GM12878 (cell line): ENCODE measurements at regions not wholly inside any gene's neighbourhood (a gene's known extent, or its start where the extent isn't known, plus 50 kb on each side); places are given as distances from the start of the nearest gene placed in this dataset.

ENCODE experiments used
- ATAC-seq: fragments of 200-7000 bp; cut with Tn5 transposase; 3 replicates; pipeline ENCODE4 v1.9.1; 2020; ENCODE audit warnings: mild to moderate bottlenecking, moderate library complexity
- BruUV-seq: library from RNA; stranded (reverse); fragments of 400-500 nt; replicated peaks from 2 replicates; lab custom pipeline; 2021; lab: Mats Ljungman, UMichigan
- CTCF ChIA-PET: fragments of 300-600 bp; sonication (Branson Sonifier 250); formaldehyde crosslinking; extraction: SDS; loops from one replicate; lab custom pipeline; 2021; ENCODE audit warnings: inconsistent platforms; lab: Yijun Ruan, JAX
- POLR2A ChIA-PET: fragments of 350-600 bp; formaldehyde crosslinking; extraction: SDS; loops from one replicate; lab custom pipeline; 2021; ENCODE audit warnings: inconsistent platforms; lab: Charles Lee
- RAD21 ChIA-PET: fragments of 300-600 bp; sonication (Branson Sonifier 250); formaldehyde crosslinking; loops from one replicate; lab custom pipeline; 2023; ENCODE audit warnings: antibody characterized with exemption; ENCODE audit not compliant: unreplicated experiment; lab: Charles Lee
- SMC1A ChIA-PET: fragments of 300-600 bp; sonication (Branson Sonifier 250); formaldehyde crosslinking; loops from one replicate; lab custom pipeline; 2023; ENCODE audit not compliant: unreplicated experiment, uncharacterized antibody; lab: Charles Lee
- DNase-seq: peaks from one replicate; pipeline ENCODE4 v3.0.0-alpha.2; 2011; ENCODE audit warnings: low read depth, low spot score
- FAIRE-seq: peaks from 3 replicates; lab custom pipeline; 2011; peaks lifted over from hg19 to GRCh38; lab: Jason Lieb, UNC
- H2AFZ ChIP-seq: 2 replicates; pipeline ENCODE4 v1.6.0; 2011; ENCODE audit warnings: low read depth, low read length, control low read depth; ENCODE audit not compliant: control insufficient read depth
- H3K27ac ChIP-seq: 2 replicates; pipeline ENCODE4 v1.5.1; 2011; ENCODE audit warnings: control low read depth; ENCODE audit not compliant: control insufficient read depth, insufficient read depth
- H3K27me3 ChIP-seq, 2 experiments: replicated peaks in 1 of 2; 2 replicates each; pipeline versions ENCODE4 v1.6.0 to v1.6.1; 2011; ENCODE audit warnings: low read length in 1 of 2; ENCODE audit not compliant: control insufficient read depth in 2 of 2, insufficient read depth in 2 of 2
- H3K36me3 ChIP-seq, 2 experiments: 2 replicates each; pipeline ENCODE4 v1.5.1; 2011; ENCODE audit warnings: low read length in 1 of 2; ENCODE audit not compliant: control insufficient read depth in 2 of 2, insufficient read depth in 2 of 2
- H3K4me1 ChIP-seq: 2 replicates; pipeline ENCODE4 v1.6.1; 2011; ENCODE audit warnings: mild to moderate bottlenecking, low read length, moderate library complexity, mixed read lengths; ENCODE audit not compliant: control insufficient read depth, insufficient read depth
- H3K4me2 ChIP-seq: 2 replicates; pipeline ENCODE4 v1.6.0; 2011; ENCODE audit warnings: control low read depth; ENCODE audit not compliant: control insufficient read depth, insufficient read depth
- H3K4me3 ChIP-seq: fragments of 200-600 bp; sonication (generic); 2 replicates; pipeline ENCODE4 v1.5.1; 2016
- H3K79me2 ChIP-seq: 2 replicates; pipeline ENCODE4 v1.6.0; 2011; ENCODE audit warnings: low read length; ENCODE audit not compliant: control insufficient read depth, insufficient read depth
- H3K9ac ChIP-seq: 2 replicates; pipeline ENCODE4 v1.8.0; 2011; ENCODE audit warnings: low read length, control low read depth, mixed read lengths; ENCODE audit not compliant: control insufficient read depth, insufficient read depth
- H3K9me3 ChIP-seq: replicated peaks from 3 replicates; pipeline ENCODE4 v1.5.1; 2011; ENCODE audit warnings: mild to moderate bottlenecking, low read length; ENCODE audit not compliant: control insufficient read depth, insufficient read depth
- H4K20me1 ChIP-seq: 2 replicates; pipeline ENCODE4 v1.6.0; 2011; ENCODE audit not compliant: control insufficient read depth, insufficient read depth
- BCL3 ChIP-seq: IDR thresholded peaks from 2 replicates; pipeline ENCODE4 v1.6.1; 2011; ENCODE audit warnings: borderline replicate concordance, low read depth, mild to moderate bottlenecking, moderate library complexity, low read length; ENCODE audit not compliant: insufficient read depth, poor library complexity, severe bottlenecking
- CBX3 ChIP-seq: fragments of 200-600 bp; sonication (generic); IDR thresholded peaks from 2 replicates; pipeline ENCODE4 v1.6.1; 2016; ENCODE audit warnings: low read depth, borderline replicate concordance
- ESRRA ChIP-seq: IDR thresholded peaks from 2 replicates; pipeline ENCODE4 v1.6.1; 2012; ENCODE audit warnings: mild to moderate bottlenecking, low read length, improper control_type of control experiment
- GATAD2B ChIP-seq: fragments of 450-650 bp; conservative IDR thresholded peaks from 2 replicates; pipeline ENCODE4 v1.6.1; 2017; ENCODE audit warnings: low read depth, mild to moderate bottlenecking, moderate library complexity
- MEF2B ChIP-seq: fragments of 450-650 bp; IDR thresholded peaks from 2 replicates; pipeline ENCODE4 v1.6.1; 2018; ENCODE audit warnings: mild to moderate bottlenecking, moderate library complexity; ENCODE audit not compliant: partially characterized antibody, poor library complexity, severe bottlenecking
- NKRF ChIP-seq: fragments of 450-650 bp; conservative IDR thresholded peaks from 2 replicates; pipeline ENCODE4 v1.6.1; 2017; ENCODE audit warnings: mild to moderate bottlenecking, moderate library complexity
- PKNOX1 ChIP-seq: fragments of 450-650 bp; IDR thresholded peaks from 2 replicates; pipeline ENCODE4 v1.6.1; 2016; ENCODE audit warnings: mild to moderate bottlenecking
- RCOR1 ChIP-seq: conservative IDR thresholded peaks from 2 replicates; pipeline ENCODE4 v1.6.1; 2012; ENCODE audit warnings: low read depth, low read length, improper control_type of control experiment
- RELA ChIP-seq: fragments of 450-650 bp; IDR thresholded peaks from 2 replicates; pipeline ENCODE4 v1.8.0; 2014; ENCODE audit warnings: borderline replicate concordance; ENCODE audit not compliant: partially characterized antibody
- SMARCA5 ChIP-seq: fragments of 450-650 bp; IDR thresholded peaks from 2 replicates; pipeline ENCODE4 v1.6.1; 2017; ENCODE audit warnings: mild to moderate bottlenecking
- SREBF1 ChIP-seq: IDR thresholded peaks from 2 replicates; pipeline ENCODE4 v1.6.1; 2012; ENCODE audit warnings: mild to moderate bottlenecking, low read length
- ZNF24 ChIP-seq: fragments of 450-650 bp; IDR thresholded peaks from 2 replicates; pipeline ENCODE4 v1.6.1; 2017; ENCODE audit warnings: antibody characterized with exemption, mild to moderate bottlenecking
- ZSCAN29 ChIP-seq: fragments of 450-650 bp; IDR thresholded peaks from 2 replicates; pipeline ENCODE4 v1.6.1; 2017; ENCODE audit warnings: mild to moderate bottlenecking, moderate library complexity
- WGBS: methylation state at CpG from one replicate; pipeline ENCODE4 v1.1.6; 2016; ENCODE audit warnings: low lambda C conversion rate; ENCODE audit not compliant: insufficient replicate concordance, insufficient coverage; ENCODE audit errors: missing lambda C conversion rate; 5-methylcytosine and 5-hydroxymethylcytosine counted together
- in situ Hi-C: fragments of 300-500 bp; cut with MboI; formaldehyde crosslinking; loops from 9 replicates; pipeline ENCODE4 v1.14.3; 2018; ENCODE audit warnings: mixed read lengths
- intact Hi-C: fragments of 100-400 bp; cut with micrococcal nuclease; formaldehyde crosslinking; loops from one replicate; pipeline ENCODE4 v1.14.2; 2022; ENCODE audit not compliant: unreplicated experiment

GRCh38 chr12:61188801-61189595, 1071.2 kb upstream of the USP15 start:
- Histone ChIP-seq H3K27me3 (no peaks in the 10 kb centered on the region), H3K36me3 (no peaks in the 10 kb centered on the region), H4K20me1 (no peaks in the 10 kb centered on the region), H3K9ac (no peak overlapping the region), H2AFZ (no peak overlapping the region), H3K9me3 (no peaks in the 10 kb centered on the region), H3K4me1 (no peaks in the 10 kb centered on the region), H3K4me3 (no peak overlapping the region), H3K27ac (no peak overlapping the region), H3K79me2 (no peaks in the 10 kb centered on the region), H3K4me2 (no peak overlapping the region)
- in situ Hi-C loops = no loop called here
- intact Hi-C loops = no loop called here
- TF ChIP-seq SREBF1 (no peak), MEF2B (no peak), SMARCA5 (no peak)
- ChIA-PET POLR2A (no interaction called here), RAD21 (no interaction called here), SMC1A (no interaction called here), CTCF (no interaction called here)
- ATAC-seq (no peak), DNase-seq (no peak), FAIRE-seq (no peak)
- BruUV-seq = no TSS peak
- 36% methylated on average over 17 of the region's 18 CpGs for WGBS

- H3K9ac ChIP-seq = no peak overlapping the region
- RAD21 ChIA-PET = no interaction called here
- in situ Hi-C loops (no loop called here), intact Hi-C loops (no loop called here)
- no peaks in the 10 kb centered on the region for H3K9me3 ChIP-seq
- POLR2A ChIA-PET = no interaction called here
- no peak overlapping the region for H2AFZ ChIP-seq
- 17% methylated on average over 3 of the region's 3 CpGs for WGBS
- no peaks in the 10 kb centered on the region for H3K79me2 ChIP-seq
- H3K36me3 ChIP-seq = no peaks in the 10 kb centered on the region
- CTCF ChIA-PET = no interaction called here
- H3K4me2 ChIP-seq = no peak overlapping the region
- ATAC-seq (no peak), FAIRE-seq (no peak), DNase-seq (no peak)
- H3K27me3 ChIP-seq = no peaks in the 10 kb centered on the region
- no peaks in the 10 kb centered on the region for H3K4me1 ChIP-seq
- SMC1A ChIA-PET = interaction anchor here (0.6 to 1.2 kb wide), 3 partner anchors 13 to 1162 kb away, joined by 3 to 4 read pairs (median 3); no protein-coding TSS in a partner anchor
- H3K27ac ChIP-seq = no peak overlapping the region
- H3K4me3 ChIP-seq = no peak overlapping the region
- H4K20me1 ChIP-seq = no peaks in the 10 kb centered on the region
- BruUV-seq = no TSS peak
- TF ChIP-seq ZSCAN29 (no peak), GATAD2B (no peak), NKRF (no peak), RCOR1 (no peak), ZNF24 (no peak), CBX3 (no peak), ESRRA (no peak), BCL3 (no peak), RELA (no peak), PKNOX1 (no peak)
Measured at GRCh38 chr12:61213646-61214045, 1046.6 kb upstream of the USP15 start.
